Aorta (tissue), 5 donors: ENCODE measurements at regions not wholly inside any gene's neighbourhood (a gene's known extent, or its start where the extent isn't known, plus 50 kb on each side); places are given as distances from the start of the nearest gene placed in this dataset.
"Not testable (repeated sequence)": the region's sequence is repeated elsewhere in the genome, so short reads cannot be mapped to it uniquely, and the experiment has no call there.

Experiments
- ATAC-seq: fragments of 200-7000 bp; cut with Tn5 transposase; one replicate; pipeline ENCODE4 v1.9.1; 2022; ENCODE audit warnings: moderate library complexity; ENCODE audit not compliant: low FRiP score
- DNase-seq, 2 donors: peaks; one replicate each; pipeline ENCODE4 v3.0.0-alpha.2; 2020
- H3K27ac ChIP-seq, 2 donors: one replicate each; pipeline ENCODE4 v1.5.1; 2013; ENCODE audit warnings: low read length in 2 of 2, mild to moderate bottlenecking in 2 of 2, moderate library complexity in 2 of 2, control low read depth in 1 of 2, inconsistent platforms in 1 of 2, low read depth in 1 of 2
- H3K27me3 ChIP-seq, 2 donors: one replicate each; pipeline ENCODE4 v1.6.1; 2013; ENCODE audit warnings: control low read depth in 1 of 2, low read length in 1 of 2, mild to moderate bottlenecking in 1 of 2, moderate library complexity in 1 of 2; ENCODE audit not compliant: insufficient read depth in 2 of 2, control insufficient read depth in 1 of 2
- H3K36me3 ChIP-seq, 2 donors: one replicate each; pipeline ENCODE4 v1.6.1; 2013; ENCODE audit warnings: control low read depth in 1 of 2, low read length in 1 of 2, mild to moderate bottlenecking in 1 of 2; ENCODE audit not compliant: insufficient read depth in 2 of 2, control insufficient read depth in 1 of 2
- H3K4me1 ChIP-seq, 2 donors: one replicate each; pipeline ENCODE4 v1.6.1; 2013; ENCODE audit warnings: low read length in 2 of 2, control low read depth in 1 of 2, mild to moderate bottlenecking in 1 of 2, moderate library complexity in 1 of 2; ENCODE audit not compliant: insufficient read depth in 2 of 2, control insufficient read depth in 1 of 2
- H3K4me3 ChIP-seq, 2 donors: one replicate each; pipeline ENCODE4 v1.5.1; 2013; ENCODE audit warnings: low read length in 2 of 2, control low read depth in 1 of 2, mild to moderate bottlenecking in 1 of 2
- H3K9me3 ChIP-seq: one replicate; pipeline ENCODE4 v1.6.1; 2013; ENCODE audit warnings: mild to moderate bottlenecking, low read length; ENCODE audit not compliant: control insufficient read depth
- WGBS, 2 donors: extraction: QIAGEN DNeasy Blood & Tissue Kit; methylation state at CpG; one replicate each; pipeline ENCODE4 v1.1.7; 2013; 5-methylcytosine and 5-hydroxymethylcytosine counted together
- intact Hi-C, 2 donors: fragments of 100-400 bp; cut with DNase I; formaldehyde crosslinking; loops; one replicate each; pipeline versions ENCODE4 v1.14.2 to v1.15.0; 2022
- donor health status: healthy with polysubstance abuse.
- donor health status: Bipolar disorder and iron deficiency.
- donor health status: DM: no; HTN: no; CAD: no.
- donor health status: DM: no; HTN: no; CAD: no.
- donor health status: DM: yes; HTN: yes; CAD: no.

- ATAC-seq (no peak), DNase-seq (no peak)
Observed at GRCh38 chr6:126720304-126720703, 380.4 kb downstream of the CENPW start.

GRCh38 chr6:126721581-126722160 lies 381.8 kb downstream of the CENPW start:
- Histone ChIP-seq H3K4me1 (no peaks in the 10 kb centered on the region), H3K27me3 (peaks cover 0 to 1% of the 10 kb centered on the region in 2 donors), H3K4me3 (no peak overlapping the region), H3K9me3 (no peaks in the 10 kb centered on the region), H3K27ac (no peak overlapping the region), H3K36me3 (no peaks in the 10 kb centered on the region)
- WGBS, 2 donors: 21 to 26% methylated on average over 1 of the region's 1 CpG
- ATAC-seq (no peak), DNase-seq (no peak)
- intact Hi-C loops: no loop called here

More at GRCh38 chr6:126720304-126720703, 380.4 kb downstream of the CENPW start:
- H3K27me3 ChIP-seq: peaks cover 0 to 1% of the 10 kb centered on the region in 2 donors
- intact Hi-C loops: no loop called here
- no peaks in the 10 kb centered on the region for H3K36me3 ChIP-seq
- H3K4me1 ChIP-seq: no peaks in the 10 kb centered on the region
- H3K4me3 ChIP-seq: no peak overlapping the region
- H3K27ac ChIP-seq: no peak overlapping the region
- no peaks in the 10 kb centered on the region for H3K9me3 ChIP-seq

GRCh38 chr6:126722411-126722810 lies 382.5 kb downstream of the CENPW start:
- Histone ChIP-seq H3K4me3 (no peak overlapping the region), H3K9me3 (no peaks in the 10 kb centered on the region), H3K36me3 (no peaks in the 10 kb centered on the region), H3K4me1 (no peaks in the 10 kb centered on the region), H3K27ac (no peak overlapping the region), H3K27me3 (peaks cover 0 to 1% of the 10 kb centered on the region in 2 donors)
- DNase-seq: no peak
- ATAC-seq: no peak
- WGBS, 2 donors: 66 to 76% methylated on average over 2 of the region's 2 CpGs
- intact Hi-C loops: no loop called here

GRCh38 chr6:126723541-126724170 lies 383.7 kb downstream of the CENPW start:
- ATAC-seq: no peak
- no peaks in the 10 kb centered on the region for H3K36me3 ChIP-seq
- intact Hi-C loops: no loop called here
- H3K27ac ChIP-seq: no peak overlapping the region
- WGBS, 2 donors: 86 to 90% methylated on average over 10 of the region's 10 CpGs
- no peaks in the 10 kb centered on the region for H3K4me1 ChIP-seq
- H3K4me3 ChIP-seq: no peak overlapping the region
- peaks cover 0 to 1% of the 10 kb centered on the region in 2 donors for H3K27me3 ChIP-seq
- DNase-seq: peak in 1 of 2 donors; percentile 53
- H3K9me3 ChIP-seq: no peaks in the 10 kb centered on the region

- H3K36me3 ChIP-seq: no peaks in the 10 kb centered on the region
- no peak overlapping the region for H3K4me3 ChIP-seq
- H3K27ac ChIP-seq: no peak overlapping the region
- H3K27me3 ChIP-seq: no peaks in the 10 kb centered on the region
- ATAC-seq (no peak), DNase-seq (no peak)
- 59 to 68% methylated on average over 2 of the region's 2 CpGs for WGBS, 2 donors
- no peaks in the 10 kb centered on the region for H3K4me1 ChIP-seq
- H3K9me3 ChIP-seq: no peaks in the 10 kb centered on the region
- intact Hi-C loops: no loop called here
Observed at GRCh38 chr6:126724821-126725220, 384.9 kb downstream of the CENPW start.

- intact Hi-C loops: not testable (repeated sequence)
- WGBS, 2 donors: 78 to 80% methylated on average over 7 of the region's 7 CpGs
Observed at GRCh38 chr6:126726454-126726853, 386.5 kb downstream of the CENPW start.

GRCh38 chr6:126738146-126738545 lies 380.3 kb upstream of the RSPO3 start:
- DNase-seq: no peak
- WGBS, 2 donors: 39 to 54% methylated on average over 1 of the region's 1 CpG
- no peaks in the 10 kb centered on the region for H3K4me1 ChIP-seq
- no peaks in the 10 kb centered on the region for H3K9me3 ChIP-seq
- no peak overlapping the region for H3K4me3 ChIP-seq
- no peaks in the 10 kb centered on the region for H3K36me3 ChIP-seq
- H3K27me3 ChIP-seq: no peaks in the 10 kb centered on the region
- ATAC-seq: no peak
- no peak overlapping the region for H3K27ac ChIP-seq
- intact Hi-C loops: no loop called here

More at GRCh38 chr6:126726454-126726853, 386.5 kb downstream of the CENPW start:
- not testable (repeated sequence) for H3K36me3 ChIP-seq, H3K4me3 ChIP-seq, H3K27ac ChIP-seq, H3K27me3 ChIP-seq, H3K9me3 ChIP-seq, ATAC-seq, H3K4me1 ChIP-seq
- peak in 1 of 2 donors; percentile 59 for DNase-seq

GRCh38 chr6:126738641-126739040 lies 379.8 kb upstream of the RSPO3 start:
- intact Hi-C loops: no loop called here
- Histone ChIP-seq H3K27ac (no peak overlapping the region), H3K4me3 (no peak overlapping the region), H3K27me3 (no peaks in the 10 kb centered on the region), H3K36me3 (no peaks in the 10 kb centered on the region), H3K4me1 (no peaks in the 10 kb centered on the region), H3K9me3 (no peaks in the 10 kb centered on the region)
- DNase-seq (no peak), ATAC-seq (no peak)
- WGBS, 2 donors: 17 to 35% methylated on average over 1 of the region's 1 CpG

GRCh38 chr6:126743076-126743475 lies 375.4 kb upstream of the RSPO3 start:
- no peaks in the 10 kb centered on the region for H3K36me3 ChIP-seq
- H3K27me3 ChIP-seq: no peaks in the 10 kb centered on the region
- DNase-seq (no peak), ATAC-seq (no peak)
- intact Hi-C loops: no loop called here
- H3K9me3 ChIP-seq: no peaks in the 10 kb centered on the region
- no peaks in the 10 kb centered on the region for H3K4me1 ChIP-seq
- WGBS, 2 donors: 38 to 46% methylated on average over 3 of the region's 3 CpGs
- no peak overlapping the region for H3K4me3 ChIP-seq
- no peak overlapping the region for H3K27ac ChIP-seq
